Stimulated activated CD4-positive, alpha-beta T cell treated with anti-CD3 and anti-CD28 coated beads, Interleukin-2, amount 100 ng/mL, for 48 hours (primary cell): ENCODE measurements at regions not wholly inside any gene's neighbourhood (a gene's known extent, or its start where the extent isn't known, plus 50 kb on each side); places are given as distances from the start of the nearest gene placed in this dataset.

Source experiments
- DNase-seq, 2 donors: peaks; one replicate each; pipeline ENCODE4 v3.0.0-alpha.2; 2020

GRCh38 chr9:79116041-79116440 is 455.7 kb upstream of the TLE4 start:
- DNase-seq = no peak

GRCh38 chr9:79116709-79117108 is 455.1 kb upstream of the TLE4 start:
- DNase-seq = no peak

GRCh38 chr9:79120533-79120932 is 451.2 kb upstream of the TLE4 start:
- DNase-seq = no peak

- DNase-seq = no peak
Measured at GRCh38 chr9:79120941-79121340, 450.8 kb upstream of the TLE4 start.

- no peak for DNase-seq
Measured at GRCh38 chr9:79123415-79123814, 448.4 kb upstream of the TLE4 start.

GRCh38 chr9:79127661-79128060 is 444.1 kb upstream of the TLE4 start:
- no peak for DNase-seq

- peak; percentile 15 to 21 for DNase-seq
Measured at GRCh38 chr9:79129865-79130480, 441.8 kb upstream of the TLE4 start.

- DNase-seq = no peak
Measured at GRCh38 chr9:79131246-79131774, 440.5 kb upstream of the TLE4 start.

GRCh38 chr9:79131824-79132377 is 439.9 kb upstream of the TLE4 start:
- no peak for DNase-seq

GRCh38 chr9:79134654-79135053 is 437.1 kb upstream of the TLE4 start:
- no peak for DNase-seq

- no peak for DNase-seq
Measured at GRCh38 chr9:79135681-79136415, 435.9 kb upstream of the TLE4 start.

GRCh38 chr9:79140751-79141150 is 431.0 kb upstream of the TLE4 start:
- DNase-seq = no peak

GRCh38 chr9:79143211-79143610 is 428.6 kb upstream of the TLE4 start:
- no peak for DNase-seq

- no peak for DNase-seq
Measured at GRCh38 chr9:79145442-79145841, 426.3 kb upstream of the TLE4 start.

GRCh38 chr9:79149585-79149984 is 422.2 kb upstream of the TLE4 start:
- DNase-seq = no peak

- no peak for DNase-seq
Measured at GRCh38 chr9:79151791-79152190, 420.0 kb upstream of the TLE4 start.

- no peak for DNase-seq
Measured at GRCh38 chr9:79152306-79152705, 419.5 kb upstream of the TLE4 start.

- no peak for DNase-seq
Measured at GRCh38 chr9:79154806-79155205, 417.0 kb upstream of the TLE4 start.

- no peak for DNase-seq
Measured at GRCh38 chr9:79155308-79155707, 416.5 kb upstream of the TLE4 start.

GRCh38 chr9:79163544-79163943 is 408.2 kb upstream of the TLE4 start:
- no peak for DNase-seq

GRCh38 chr9:79164406-79164805 is 407.4 kb upstream of the TLE4 start:
- DNase-seq = no peak

GRCh38 chr9:79165020-79165780 is 406.6 kb upstream of the TLE4 start:
- no peak for DNase-seq

GRCh38 chr9:79166005-79166404 is 405.8 kb upstream of the TLE4 start:
- no peak for DNase-seq

- no peak for DNase-seq
Measured at GRCh38 chr9:79170643-79171042, 401.1 kb upstream of the TLE4 start.
